HG03558 (cell line): ENCODE measurements at regions not wholly inside any gene's neighbourhood (a gene's known extent, or its start where the extent isn't known, plus 50 kb on each side); places are given as distances from the start of the nearest gene placed in this dataset.
A peak's percentile ranks its signal among the peaks of the same experiment; 100 is the strongest.
"Not testable (repeated sequence)": the region's sequence is repeated elsewhere in the genome, so short reads cannot be mapped to it uniquely, and the experiment has no call there.

Experiments used
- ATAC-seq: cut with Tn5 transposase; IDR thresholded peaks from one replicate; pipeline ENCODE4 v1.9.1; 2021; ENCODE audit warnings: moderate number of reproducible peaks; ENCODE audit not compliant: unreplicated experiment; ENCODE audit errors: extremely low read depth

DNA sequence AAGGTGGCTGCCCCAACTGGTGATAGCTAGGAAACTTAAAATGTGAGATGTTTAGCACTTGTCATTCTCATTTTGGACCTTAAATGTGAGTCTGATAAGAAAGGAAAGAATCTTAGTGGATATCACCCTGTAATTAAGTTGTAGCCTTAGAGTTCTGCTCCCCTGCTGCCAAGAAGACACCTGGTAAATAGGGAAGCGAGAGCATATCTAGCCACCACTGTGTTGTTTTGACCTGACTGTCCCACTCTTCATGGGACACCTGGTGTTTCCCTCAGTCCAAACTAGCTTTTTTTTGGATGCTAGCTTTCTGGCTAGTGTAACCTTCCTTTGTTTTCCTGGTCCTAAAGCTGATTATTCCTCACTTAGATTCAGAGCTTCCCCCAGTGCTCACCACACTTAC is 357.6 kb downstream of the RAD51AP2 start:
- ATAC-seq: peak; percentile 60

DNA sequence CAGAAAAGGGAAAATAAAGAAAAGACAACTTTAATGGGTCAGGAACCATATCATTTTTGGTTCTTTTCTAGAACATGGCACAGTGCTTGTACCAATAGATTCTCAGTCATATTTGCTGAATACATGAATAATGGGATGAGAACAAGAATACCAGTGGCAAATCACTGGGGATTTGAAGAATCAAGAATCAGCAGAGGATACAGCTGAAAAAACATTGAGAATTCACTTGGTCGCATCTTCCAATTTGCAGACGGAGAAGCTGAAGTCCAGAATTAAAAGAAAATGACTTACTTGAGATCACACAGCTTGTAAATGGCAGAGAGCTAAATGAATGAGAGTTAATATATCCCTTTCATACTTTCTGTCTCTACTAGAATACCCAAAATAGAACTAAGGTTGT is 362.2 kb downstream of the RAD51AP2 start:
- no peak for ATAC-seq

DNA sequence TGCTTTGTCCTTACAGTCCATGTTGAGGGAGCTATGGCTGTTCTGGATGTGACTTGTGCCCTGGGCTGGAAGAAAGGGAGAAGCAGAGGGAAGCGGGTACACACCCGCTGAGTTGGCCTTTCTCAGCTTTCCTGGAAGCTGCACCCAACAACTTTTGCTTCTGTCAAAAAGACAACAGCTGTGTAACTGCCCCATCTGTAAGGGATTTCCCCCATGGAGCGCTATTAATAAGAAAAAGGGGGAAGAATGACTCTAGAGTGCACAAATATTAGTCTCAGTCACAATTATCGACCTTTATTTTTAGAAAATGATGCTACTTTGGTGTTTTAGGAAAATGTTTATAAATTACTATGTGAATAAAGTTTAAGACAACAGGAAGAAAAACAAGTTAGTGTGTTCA is 368.3 kb downstream of the RAD51AP2 start:
- no peak for ATAC-seq

DNA sequence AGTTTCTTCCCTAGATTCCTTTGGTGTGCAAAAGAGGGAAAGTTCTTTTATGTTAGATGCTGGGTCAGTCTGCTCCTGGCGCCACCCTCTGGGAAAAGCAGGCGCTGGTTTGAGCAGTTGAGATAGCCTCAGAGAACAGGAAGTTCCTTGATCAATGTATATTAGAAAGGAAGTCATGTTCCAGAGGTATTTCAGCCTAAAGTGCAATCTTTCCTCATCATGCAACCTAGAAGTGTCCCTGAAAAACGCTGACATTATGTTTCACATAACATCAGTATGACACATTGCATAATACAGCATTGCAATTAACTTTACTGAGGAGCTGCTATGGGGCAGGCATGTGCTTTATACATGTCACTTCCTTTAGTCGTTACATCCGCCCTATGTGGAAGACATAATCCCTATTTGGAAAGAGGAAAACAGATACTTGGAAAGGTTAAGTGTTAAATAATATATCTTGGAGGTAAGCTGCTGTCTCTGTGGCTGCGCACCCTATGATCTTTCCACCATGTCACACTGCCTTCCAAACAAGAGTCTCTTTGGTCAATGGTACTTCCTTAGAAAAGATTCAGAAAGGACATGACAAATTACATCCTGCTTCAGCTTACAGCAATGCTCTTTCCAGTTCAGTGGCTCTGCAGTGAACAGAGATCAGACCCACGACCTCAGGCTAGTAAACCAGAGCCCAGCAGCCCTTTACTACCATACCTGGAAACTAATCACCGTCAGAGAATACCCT is 369.7 kb downstream of the RAD51AP2 start:
- ATAC-seq: no peak

DNA sequence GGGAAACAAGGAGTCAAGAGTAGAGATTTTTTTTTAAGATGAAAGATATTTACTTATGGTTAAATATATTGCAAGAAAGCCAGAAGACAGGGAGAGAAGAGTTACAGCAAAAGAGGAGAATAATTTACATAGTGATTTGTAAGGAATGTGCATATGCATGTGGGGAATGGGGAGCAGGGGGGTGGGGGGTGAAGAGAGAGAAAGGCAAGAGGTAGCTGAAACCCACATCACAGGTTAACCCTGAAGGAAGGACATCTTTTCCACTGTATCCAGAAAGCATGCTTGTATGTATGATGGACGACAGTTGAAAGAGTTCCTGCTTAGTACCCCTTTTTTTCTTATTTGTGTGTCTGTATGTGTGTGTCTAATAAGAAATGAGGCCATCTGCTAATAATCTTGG is 371.9 kb downstream of the RAD51AP2 start:
- no peak for ATAC-seq

DNA sequence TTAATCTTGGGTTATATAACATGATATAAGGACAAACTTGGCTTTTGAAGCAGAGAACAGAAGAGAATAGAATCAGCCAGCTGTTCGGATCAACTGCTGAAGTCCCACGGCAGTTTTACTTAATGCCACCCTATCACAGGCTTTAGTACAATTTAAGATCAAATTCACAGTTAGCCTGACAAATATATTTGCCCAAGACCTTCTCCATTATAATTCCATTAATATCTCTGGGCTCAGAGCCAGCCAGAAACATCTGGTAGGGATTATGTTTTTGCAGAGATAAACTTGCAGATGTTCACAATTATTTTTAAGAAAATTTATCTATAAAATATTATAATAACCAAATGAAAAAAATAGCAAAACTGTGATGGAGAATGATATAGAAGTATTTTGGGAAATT is 381.4 kb downstream of the RAD51AP2 start:
- ATAC-seq: no peak

DNA sequence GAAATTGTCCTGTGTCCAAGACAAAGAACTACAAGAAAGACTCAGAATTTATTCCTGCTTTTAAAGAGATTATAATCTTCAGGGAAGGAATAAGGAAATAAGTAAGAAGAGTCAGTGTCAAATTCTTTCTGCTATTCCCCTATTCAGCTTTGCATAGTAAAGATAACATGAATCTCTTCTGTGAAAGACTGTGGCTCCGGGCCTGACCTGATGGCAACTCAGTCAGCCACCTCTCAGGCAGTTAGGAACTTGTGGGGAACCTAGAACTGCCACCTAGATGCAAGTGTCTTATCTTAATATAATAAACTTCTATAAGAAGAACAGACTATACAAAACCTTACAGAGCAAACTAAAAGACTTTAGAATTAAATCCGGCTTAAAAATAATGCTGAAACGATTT is 382.0 kb downstream of the RAD51AP2 start:
- ATAC-seq: no peak

DNA sequence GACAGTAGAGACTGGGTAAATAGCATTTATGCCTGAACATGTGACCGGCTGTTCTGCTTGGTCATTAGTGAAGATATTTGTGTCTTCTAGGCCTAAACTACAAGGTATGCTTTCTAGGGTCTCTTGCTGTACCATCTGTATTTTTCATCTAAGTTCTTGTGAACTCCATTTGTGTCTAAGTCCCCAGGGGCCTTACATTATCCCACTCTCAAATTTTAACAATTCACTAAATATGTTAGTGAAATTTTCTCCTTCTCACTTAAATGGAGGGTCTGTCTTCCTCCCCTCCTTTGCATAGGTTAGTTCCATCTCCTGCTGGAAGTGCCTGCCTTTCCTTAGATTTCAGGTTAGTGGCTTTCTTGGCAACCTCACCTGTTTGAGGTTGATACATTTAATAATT is 382.6 kb downstream of the RAD51AP2 start:
- ATAC-seq: no peak

DNA sequence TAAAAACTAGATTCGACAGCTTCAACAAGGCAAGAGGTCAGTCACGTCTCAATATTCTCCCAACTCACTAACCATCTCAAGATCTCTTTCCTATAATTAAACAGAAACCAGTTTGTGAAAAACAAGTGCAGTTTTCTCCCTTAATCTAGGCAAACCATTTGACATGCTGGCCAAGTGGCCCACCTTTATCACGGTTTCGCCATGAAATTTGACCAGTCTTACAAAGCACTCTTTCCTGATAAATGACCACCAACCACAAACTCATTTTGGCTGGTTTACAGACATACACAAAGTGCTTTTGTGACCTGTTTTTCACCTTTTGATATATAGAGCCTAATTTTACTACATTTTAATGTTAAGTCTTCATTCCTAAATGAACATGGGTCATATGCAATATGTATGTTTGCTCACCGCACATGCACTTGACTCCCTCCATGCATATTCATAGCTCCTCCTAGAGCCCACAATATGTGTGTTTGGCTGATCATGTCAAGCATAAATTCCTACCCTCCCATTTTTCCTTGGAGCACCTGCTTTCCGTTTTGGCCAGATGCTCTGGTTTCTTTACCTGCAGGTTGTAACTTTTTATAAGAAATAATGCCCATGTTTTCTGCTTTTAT is 385.1 kb downstream of the RAD51AP2 start:
- ATAC-seq: no peak

DNA sequence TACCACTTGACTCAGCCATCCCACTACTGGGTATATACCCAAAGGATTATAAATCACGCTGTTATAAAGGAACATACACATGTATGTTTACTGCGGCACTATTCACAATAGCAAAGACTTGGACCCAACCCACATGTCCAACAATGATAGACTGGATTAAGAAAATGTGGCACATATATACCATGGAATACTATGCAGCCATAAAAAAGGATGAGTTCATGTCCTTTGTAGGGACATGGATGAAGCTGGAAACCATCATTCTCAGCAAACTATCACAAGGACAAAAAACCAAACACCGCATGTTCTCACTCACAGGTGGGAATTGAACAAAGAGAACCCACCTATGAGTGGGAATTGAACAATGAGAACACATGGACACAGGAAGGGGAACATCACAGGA is 387.6 kb downstream of the RAD51AP2 start:
- not testable (repeated sequence) for ATAC-seq

DNA sequence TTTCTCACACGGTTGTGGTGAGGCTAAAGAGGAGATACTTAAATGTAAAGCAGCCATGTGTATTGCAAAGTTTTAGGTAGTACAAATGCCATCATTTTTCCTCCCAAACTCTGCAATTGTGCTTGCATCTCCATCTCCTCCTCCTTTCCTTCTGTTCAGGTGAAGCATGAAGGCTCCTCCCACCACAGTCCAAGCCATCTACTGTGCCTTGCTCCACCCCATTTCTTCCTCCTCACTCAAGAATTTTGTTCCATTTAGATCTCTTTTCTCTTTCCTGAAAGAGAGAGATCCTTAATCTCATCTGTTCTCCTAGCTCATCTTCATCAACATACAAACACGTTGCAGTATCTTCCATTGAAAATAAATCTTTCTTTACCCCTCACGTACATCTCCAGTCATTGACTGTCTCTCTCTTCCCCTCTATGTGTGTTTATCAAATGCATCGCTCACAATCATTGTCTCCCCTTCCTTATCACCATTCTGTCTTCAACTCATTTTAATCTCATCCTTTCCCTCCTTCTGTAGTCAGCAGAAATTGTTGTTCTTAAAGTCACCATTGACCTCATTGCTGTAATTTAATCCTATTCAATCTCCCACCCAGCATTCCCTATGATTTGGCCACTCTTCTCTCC is 392.1 kb downstream of the RAD51AP2 start:
- ATAC-seq: no peak

DNA sequence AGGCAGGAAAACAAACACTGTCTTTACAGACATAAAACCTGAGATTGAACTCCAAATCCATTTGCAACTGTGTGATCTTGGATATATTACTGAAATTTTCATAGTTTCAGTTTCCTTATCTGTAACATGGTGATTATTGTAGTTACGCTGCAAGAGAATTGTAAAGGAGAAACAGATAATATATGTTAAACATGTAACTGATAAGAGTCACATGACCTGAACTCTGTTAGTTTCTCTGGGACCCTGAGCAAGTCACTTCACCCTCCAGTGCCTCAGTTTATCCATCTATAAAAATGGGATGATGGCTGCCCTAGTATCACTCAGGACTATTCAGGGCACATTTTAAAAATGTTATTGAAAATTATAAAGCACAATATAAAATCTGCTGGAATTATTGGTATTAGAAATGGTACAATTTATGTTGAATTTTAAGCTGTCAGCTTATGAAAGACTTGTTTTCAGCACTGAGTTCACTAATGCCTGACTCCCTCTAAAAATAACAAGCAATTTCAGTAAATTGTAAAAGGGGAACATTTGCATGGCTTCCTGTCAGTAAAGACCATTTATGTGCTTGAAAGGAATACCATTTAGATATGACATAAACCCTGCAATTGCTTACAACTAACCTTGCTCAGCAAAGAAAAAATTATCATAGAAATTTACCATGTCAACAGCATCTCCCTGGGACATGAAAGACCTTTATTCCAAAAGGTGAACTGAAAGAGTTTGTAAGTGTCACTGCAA is 393.5 kb downstream of the RAD51AP2 start:
- no peak for ATAC-seq

DNA sequence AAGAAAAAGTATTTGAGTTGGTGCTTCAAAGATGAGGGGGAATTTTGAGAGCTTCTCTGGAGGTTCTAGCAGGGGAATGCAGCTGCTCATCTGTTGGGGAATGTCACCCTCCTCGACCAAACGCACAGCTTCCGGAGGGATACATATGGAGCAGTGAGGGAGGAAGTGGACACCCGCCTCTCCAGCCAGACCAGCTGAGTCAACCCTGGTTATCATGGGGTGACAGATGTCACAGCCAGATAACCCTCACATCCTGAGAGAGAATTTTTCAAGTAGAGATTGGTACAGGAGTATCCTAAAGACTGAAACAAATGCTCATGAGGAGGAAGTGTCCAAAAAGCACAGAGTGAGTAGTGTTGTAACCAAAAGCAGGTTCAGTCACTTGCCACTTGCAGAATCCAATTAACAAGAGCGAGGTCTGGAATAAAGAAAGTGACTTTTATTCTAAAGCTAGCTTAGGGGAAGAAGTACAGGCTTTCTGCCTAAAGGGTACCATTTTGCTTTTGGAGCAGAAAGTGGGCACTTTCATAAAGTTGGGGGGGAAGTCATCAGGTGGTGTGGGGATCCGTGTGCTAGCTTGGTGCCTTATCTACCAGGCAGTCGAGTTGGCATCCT is 395.2 kb downstream of the RAD51AP2 start:
- no peak for ATAC-seq

DNA sequence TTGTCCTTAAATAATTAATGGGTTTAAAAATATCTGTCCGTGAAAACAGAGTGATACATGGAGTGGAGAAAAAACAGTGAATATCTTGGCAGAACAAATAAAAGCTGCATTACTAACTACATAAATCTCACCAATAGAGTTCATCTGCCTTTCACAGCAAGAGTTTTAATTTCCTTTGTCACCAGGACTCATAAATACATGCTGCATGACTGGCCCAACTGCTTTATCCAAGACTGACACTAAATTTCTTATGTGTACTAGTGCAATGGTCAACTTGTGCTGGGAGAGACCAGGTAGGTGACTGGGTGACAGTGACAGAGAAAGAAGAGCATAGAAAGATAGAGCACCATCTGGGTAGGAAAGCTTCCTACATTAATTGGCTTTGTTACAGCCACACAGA is 402.8 kb downstream of the RAD51AP2 start:
- ATAC-seq: no peak

DNA sequence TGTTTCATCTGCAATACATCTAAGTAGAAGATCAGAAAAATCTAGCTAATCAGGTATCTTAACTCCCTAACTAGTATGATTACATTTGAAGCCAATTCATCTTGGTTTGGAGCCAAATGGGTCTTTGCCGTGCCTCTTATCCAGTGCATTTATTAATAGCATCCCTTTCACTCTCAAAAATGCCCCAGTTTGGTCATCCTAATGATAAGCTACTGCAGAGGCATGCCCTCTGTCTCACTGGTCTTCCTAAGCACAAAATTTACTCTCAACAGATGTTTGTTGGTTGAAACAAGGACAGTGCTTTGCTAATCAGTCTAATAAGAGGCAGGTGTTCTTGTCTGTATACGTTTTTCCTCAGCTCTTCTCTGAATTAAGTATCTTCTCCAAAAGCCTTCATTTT is 403.2 kb downstream of the RAD51AP2 start:
- no peak for ATAC-seq

DNA sequence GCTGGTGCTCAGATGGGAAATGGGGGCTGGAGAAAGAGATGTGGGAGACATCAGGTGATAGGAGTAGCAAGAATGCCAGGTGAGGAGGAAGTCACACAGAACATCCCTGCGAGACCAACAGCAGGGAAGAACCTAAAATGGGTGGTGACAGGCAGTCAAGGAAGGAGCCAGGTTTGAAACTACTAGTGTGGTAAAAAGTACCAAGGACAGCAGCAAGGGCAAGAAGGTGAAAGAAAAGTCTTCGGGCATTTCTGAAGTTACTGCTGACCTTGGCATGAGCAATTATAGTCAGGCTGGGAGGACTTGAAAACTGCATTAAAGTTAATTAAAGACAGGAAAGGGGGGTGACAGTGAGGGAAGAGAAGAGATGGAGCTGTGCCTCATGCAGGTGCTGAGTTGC is 410.4 kb downstream of the RAD51AP2 start:
- ATAC-seq: no peak

DNA sequence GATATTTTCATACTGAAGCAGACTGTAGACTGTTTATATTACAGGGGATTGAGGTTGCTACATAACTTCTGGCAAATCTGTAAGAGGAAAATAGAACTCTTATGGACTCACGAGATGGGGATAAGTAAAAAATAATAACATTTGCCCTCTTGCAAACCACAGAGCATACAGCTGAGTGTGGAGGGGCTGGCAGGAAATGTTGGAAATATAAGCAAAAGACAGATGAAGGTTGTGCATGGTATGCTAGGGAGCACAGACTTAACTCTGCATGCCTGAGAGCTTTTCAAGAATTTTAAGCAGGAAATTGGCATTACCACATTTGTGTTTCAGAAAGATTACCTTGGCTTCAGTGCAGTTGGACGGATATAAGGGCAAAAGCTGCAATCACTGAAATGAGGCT is 411.1 kb downstream of the RAD51AP2 start:
- ATAC-seq: no peak

DNA sequence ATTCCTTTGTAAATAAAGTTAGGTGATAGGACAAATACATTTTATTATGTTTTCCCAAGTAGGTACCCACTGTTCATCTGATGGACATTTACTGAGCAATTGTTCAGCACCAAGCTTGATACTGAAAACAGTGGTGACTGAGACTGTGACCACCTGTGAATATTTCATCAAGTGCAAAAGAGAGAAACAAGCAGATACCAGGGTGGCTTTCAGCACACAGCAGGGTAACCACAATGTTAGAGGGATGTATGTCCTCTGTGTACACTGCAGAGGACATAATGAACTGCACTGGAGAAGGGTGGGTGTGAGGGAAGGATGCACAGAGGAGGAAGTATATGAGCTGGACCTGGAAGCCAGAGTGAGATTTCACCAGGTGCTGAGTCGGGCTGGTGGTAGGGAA is 411.8 kb downstream of the RAD51AP2 start:
- no peak for ATAC-seq

DNA sequence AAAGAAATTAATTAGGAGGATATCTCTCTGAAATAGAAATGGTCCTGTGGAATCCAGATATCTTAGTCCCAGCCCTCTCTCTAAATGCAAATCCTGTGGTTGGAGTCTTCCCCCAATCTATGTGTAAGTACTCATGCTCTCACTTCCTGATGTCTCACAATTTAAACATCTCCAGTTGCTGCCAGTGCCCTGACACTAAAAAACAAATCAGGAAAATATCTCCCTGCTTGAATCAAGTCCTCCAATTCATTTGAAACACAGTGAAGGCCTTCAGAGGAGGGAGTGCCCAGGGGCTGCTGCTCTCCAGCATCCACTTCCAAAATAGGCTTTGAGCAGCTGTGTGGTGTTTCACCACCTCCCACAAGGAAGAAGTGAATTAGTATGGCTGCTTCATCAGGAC is 413.8 kb downstream of the RAD51AP2 start:
- ATAC-seq: peak; percentile 68

DNA sequence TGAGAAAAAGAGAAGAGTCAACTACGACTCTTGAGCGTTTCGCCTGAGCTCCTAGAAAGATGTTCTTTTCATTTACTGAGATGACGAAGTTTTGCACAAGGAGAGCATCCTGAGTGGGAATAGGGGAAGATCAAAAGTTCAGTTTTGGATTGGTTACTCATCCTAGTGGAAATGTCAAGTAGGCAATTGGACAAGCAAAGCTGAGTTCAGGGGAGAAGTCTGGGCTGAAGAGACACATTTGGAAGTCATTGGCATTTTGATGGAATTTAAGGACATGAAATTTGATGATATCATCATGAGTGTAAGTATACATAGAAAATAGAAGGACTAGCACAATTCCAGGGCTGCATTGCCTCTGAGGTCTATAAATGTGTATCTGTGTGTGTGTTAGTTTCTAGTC is 416.6 kb downstream of the RAD51AP2 start:
- no peak for ATAC-seq

DNA sequence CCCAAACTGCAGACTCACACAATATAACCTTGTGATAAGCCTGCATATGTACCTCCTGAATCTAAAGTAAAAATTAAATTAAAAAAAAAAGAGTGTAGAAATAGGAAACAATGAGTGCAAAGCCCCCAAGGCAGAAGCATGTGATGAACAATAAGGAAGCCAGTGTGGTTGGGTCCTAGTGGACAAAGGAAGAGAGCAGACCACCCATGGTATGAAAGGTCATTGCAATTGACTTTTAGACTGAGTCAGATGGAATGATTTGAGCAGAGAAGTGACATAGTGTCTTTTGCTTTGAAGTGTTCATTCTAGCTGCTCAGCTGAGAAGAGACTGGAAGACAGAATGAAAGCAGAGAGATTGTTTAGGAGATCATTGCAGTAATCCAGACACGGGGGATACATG is 417.1 kb downstream of the RAD51AP2 start:
- no peak for ATAC-seq
